Neural cell (in vitro differentiated cells): ENCODE measurements at regions not wholly inside any gene's neighbourhood (a gene's known extent, or its start where the extent isn't known, plus 50 kb on each side); places are given as distances from the start of the nearest gene placed in this dataset.

Experiments used
- H2AFZ ChIP-seq: fragments of 200-600, 300-800 bp; sonication (generic), shearing (Covaris generic); 2 replicates; pipeline ENCODE4 v1.6.0; 2014; ENCODE audit warnings: low read depth, mild to moderate bottlenecking, antibody characterized with exemption, low read length, moderate library complexity
- H3F3A ChIP-seq: fragments of 200-600 bp; shearing (Covaris generic); 2 replicates; pipeline ENCODE4 v1.6.1; 2016; ENCODE audit warnings: mild to moderate bottlenecking, moderate library complexity, mixed read lengths, antibody characterized with exemption, low read length; ENCODE audit not compliant: insufficient read depth, poor library complexity, severe bottlenecking
- H3K27ac ChIP-seq: fragments of 200-600, 300-800 bp; sonication (generic), shearing (Covaris generic); 2 replicates; pipeline ENCODE4 v1.5.1; 2014; ENCODE audit warnings: mild to moderate bottlenecking, low read length, moderate library complexity
- H3K27me3 ChIP-seq: fragments of 300-800, 200-600 bp; sonication (generic), shearing (Covaris generic); 2 replicates; pipeline ENCODE4 v1.6.0; 2014; ENCODE audit warnings: mild to moderate bottlenecking, low read depth, low read length, moderate library complexity; ENCODE audit not compliant: insufficient read depth
- H3K36me3 ChIP-seq: fragments of 300-800, 200-600 bp; sonication (generic), shearing (Covaris generic); 2 replicates; pipeline ENCODE4 v1.5.1; 2014; ENCODE audit warnings: mild to moderate bottlenecking, antibody characterized with exemption, low read length, moderate library complexity; ENCODE audit not compliant: insufficient read depth
- H3K4me2 ChIP-seq: fragments of 300-800, 200-600 bp; sonication (generic), shearing (Covaris generic); 2 replicates; pipeline ENCODE4 v1.6.0; 2014; ENCODE audit warnings: mild to moderate bottlenecking, low read length
- H3K4me3 ChIP-seq: fragments of 300-800, 200-600 bp; sonication (generic), shearing (Covaris generic); 2 replicates; pipeline ENCODE4 v1.5.1; 2014; ENCODE audit warnings: mild to moderate bottlenecking, low read length, moderate library complexity
- H3K79me2 ChIP-seq: fragments of 200-600 bp; shearing (Covaris generic); replicated peaks from 2 replicates; pipeline ENCODE4 v1.6.0; 2014; ENCODE audit warnings: mild to moderate bottlenecking, low read length, moderate library complexity; ENCODE audit not compliant: insufficient read depth
- H3K9ac ChIP-seq: fragments of 300-800, 200-600 bp; sonication (generic), shearing (Covaris generic); 2 replicates; pipeline ENCODE4 v1.6.1; 2016; ENCODE audit warnings: mild to moderate bottlenecking, low read length, mixed read lengths
- H3K9me2 ChIP-seq: fragments of 200-600 bp; shearing (Covaris generic); 2 replicates; pipeline ENCODE4 v1.6.1; 2016; ENCODE audit warnings: mild to moderate bottlenecking, low read length, mixed read lengths; ENCODE audit not compliant: insufficient read depth
- H3K9me3 ChIP-seq: fragments of 200-600, 300-800 bp; sonication (generic), shearing (Covaris generic); 2 replicates; pipeline ENCODE4 v1.6.1; 2016; ENCODE audit warnings: mild to moderate bottlenecking, mixed run types, low read length, moderate library complexity, mixed read lengths
- H4K20me1 ChIP-seq: fragments of 200-600 bp; shearing (Covaris generic); 2 replicates; pipeline ENCODE4 v1.6.1; 2016; ENCODE audit warnings: mild to moderate bottlenecking, mixed run types; ENCODE audit not compliant: insufficient read depth
- EP300 ChIP-seq: fragments of 450-650 bp; conservative IDR thresholded peaks from 2 replicates; pipeline ENCODE4 v1.6.1; 2014; ENCODE audit warnings: antibody characterized with exemption, mild to moderate bottlenecking, moderate library complexity; ENCODE audit not compliant: poor library complexity, severe bottlenecking
- EZH2 ChIP-seq: fragments of 200-600, 300-800 bp; shearing (Covaris generic), sonication (generic); IDR thresholded peaks from 2 replicates; pipeline ENCODE4 v1.6.1; 2014; ENCODE audit warnings: antibody characterized with exemption, low read length, borderline replicate concordance, mild to moderate bottlenecking; ENCODE audit not compliant: insufficient read depth, poor library complexity, severe bottlenecking
- MXI1 ChIP-seq: fragments of 450-650 bp; conservative IDR thresholded peaks from 2 replicates; pipeline ENCODE4 v1.6.1; 2014; ENCODE audit warnings: antibody characterized with exemption, mild to moderate bottlenecking; ENCODE audit not compliant: poor library complexity, severe bottlenecking
- POLR2AphosphoS5 ChIP-seq: IDR thresholded peaks from 2 replicates; pipeline ENCODE4 v1.6.1; 2012
- RAD21 ChIP-seq: fragments of 450-650 bp; conservative IDR thresholded peaks from 2 replicates; pipeline ENCODE4 v1.6.1; 2014; ENCODE audit warnings: antibody characterized with exemption, mild to moderate bottlenecking, moderate library complexity
- REST ChIP-seq: IDR thresholded peaks from 2 replicates; pipeline ENCODE4 v1.6.1; 2012; ENCODE audit warnings: borderline replicate concordance
- SMC3 ChIP-seq: fragments of 450-650 bp; conservative IDR thresholded peaks from 2 replicates; pipeline ENCODE4 v1.6.1; 2014; ENCODE audit warnings: antibody characterized with exemption, mild to moderate bottlenecking, moderate library complexity; ENCODE audit not compliant: poor library complexity
- TAF1 ChIP-seq: IDR thresholded peaks from 2 replicates; pipeline ENCODE4 v1.6.1; 2012; ENCODE audit warnings: low read depth
- TF ChIP-seq, protein P1 (sequence below): fragments of 450-650 bp; IDR thresholded peaks from 2 replicates; pipeline ENCODE4 v1.5.1; 2014; ENCODE audit warnings: antibody characterized with exemption, mild to moderate bottlenecking, moderate library complexity; ENCODE audit not compliant: poor library complexity, severe bottlenecking

DNA sequence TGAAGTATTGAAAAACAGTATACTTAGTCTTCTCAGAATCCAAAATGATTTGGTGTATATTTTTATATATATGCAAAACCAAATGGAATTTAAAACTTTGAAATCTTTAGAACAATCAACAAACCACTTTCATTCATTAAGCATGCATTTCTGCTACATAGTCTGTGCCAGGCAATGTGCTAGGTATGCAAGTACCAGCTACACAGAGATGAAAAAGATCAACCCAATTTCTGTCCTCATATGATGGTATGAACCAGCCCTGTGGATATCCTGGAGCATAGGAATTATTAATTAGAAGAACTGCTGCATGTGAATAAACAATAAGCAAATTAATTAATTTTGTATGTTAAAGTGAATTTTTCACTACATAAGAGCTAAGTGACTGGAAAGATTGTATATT lies 51.2 kb upstream of the RTN4 start:
- Histone ChIP-seq H3K4me3 (no peak overlapping the region), H4K20me1 (no peaks in the 10 kb centered on the region), H3K27me3 (no peaks in the 10 kb centered on the region), H3F3A (no peaks in the 10 kb centered on the region), H3K4me2 (no peak overlapping the region), H3K9me3 (no peaks in the 10 kb centered on the region), H3K9ac (no peak overlapping the region), H2AFZ (no peak overlapping the region), H3K36me3 (no peaks in the 10 kb centered on the region), H3K79me2 (no peaks in the 10 kb centered on the region), H3K9me2 (no peaks in the 10 kb centered on the region), H3K27ac (no peak overlapping the region)
- TF ChIP-seq RAD21 (no peak), EZH2 (no peak), MXI1 (no peak), SMC3 (no peak), EP300 (no peak), POLR2AphosphoS5 (no peak), REST (no peak), TAF1 (no peak)
- TF ChIP-seq, protein P1, sequence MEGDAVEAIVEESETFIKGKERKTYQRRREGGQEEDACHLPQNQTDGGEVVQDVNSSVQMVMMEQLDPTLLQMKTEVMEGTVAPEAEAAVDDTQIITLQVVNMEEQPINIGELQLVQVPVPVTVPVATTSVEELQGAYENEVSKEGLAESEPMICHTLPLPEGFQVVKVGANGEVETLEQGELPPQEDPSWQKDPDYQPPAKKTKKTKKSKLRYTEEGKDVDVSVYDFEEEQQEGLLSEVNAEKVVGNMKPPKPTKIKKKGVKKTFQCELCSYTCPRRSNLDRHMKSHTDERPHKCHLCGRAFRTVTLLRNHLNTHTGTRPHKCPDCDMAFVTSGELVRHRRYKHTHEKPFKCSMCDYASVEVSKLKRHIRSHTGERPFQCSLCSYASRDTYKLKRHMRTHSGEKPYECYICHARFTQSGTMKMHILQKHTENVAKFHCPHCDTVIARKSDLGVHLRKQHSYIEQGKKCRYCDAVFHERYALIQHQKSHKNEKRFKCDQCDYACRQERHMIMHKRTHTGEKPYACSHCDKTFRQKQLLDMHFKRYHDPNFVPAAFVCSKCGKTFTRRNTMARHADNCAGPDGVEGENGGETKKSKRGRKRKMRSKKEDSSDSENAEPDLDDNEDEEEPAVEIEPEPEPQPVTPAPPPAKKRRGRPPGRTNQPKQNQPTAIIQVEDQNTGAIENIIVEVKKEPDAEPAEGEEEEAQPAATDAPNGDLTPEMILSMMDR = no peak

DNA sequence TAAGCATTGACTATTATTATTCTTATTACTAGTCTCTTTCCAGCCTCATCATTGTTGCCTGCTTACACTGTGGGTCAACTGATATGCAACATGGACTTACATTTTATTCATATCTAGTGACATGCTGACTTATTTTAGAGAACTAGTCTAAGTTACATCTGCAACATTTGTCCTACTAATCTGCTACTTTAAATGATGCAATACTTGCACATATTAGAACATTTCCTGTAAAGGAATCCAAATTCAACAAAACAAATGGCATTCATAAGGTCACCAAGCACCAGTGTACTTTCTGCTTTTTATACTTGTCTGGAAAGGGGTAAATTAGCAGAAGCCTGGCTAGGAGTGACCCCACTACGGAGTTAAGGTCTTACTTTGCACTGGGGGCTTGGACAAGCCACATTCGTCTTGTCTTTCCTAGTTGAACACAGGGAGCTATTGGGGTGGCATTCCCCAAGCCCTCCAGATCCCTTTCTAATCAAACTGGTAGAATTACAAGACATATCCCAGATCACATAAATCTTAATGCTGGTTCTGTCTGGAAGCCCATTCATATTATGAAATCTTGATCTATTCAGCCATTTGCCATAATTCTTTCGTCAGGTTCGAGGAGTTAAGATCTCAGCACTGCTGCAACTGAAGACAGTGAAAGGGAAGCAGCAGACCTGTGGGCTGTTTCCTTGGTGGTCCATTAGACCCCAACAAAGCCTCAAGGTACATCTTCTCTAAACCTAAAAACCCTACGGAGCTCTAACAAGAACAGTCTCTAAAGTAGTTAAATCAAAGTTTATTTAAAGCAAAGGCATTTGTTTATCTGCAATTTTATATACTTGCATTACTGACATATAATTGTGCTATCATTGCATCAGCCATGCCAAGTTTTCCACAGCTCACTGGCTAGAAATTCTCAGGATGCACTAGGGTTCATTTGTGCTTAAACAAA lies 49.9 kb upstream of the RTN4 start:
- no peaks in the 10 kb centered on the region for H3K27me3 ChIP-seq
- H3F3A ChIP-seq = no peaks in the 10 kb centered on the region
- H3K36me3 ChIP-seq = no peaks in the 10 kb centered on the region
- H3K9me3 ChIP-seq = no peaks in the 10 kb centered on the region
- H4K20me1 ChIP-seq = no peaks in the 10 kb centered on the region
- no peak overlapping the region for H3K9ac ChIP-seq
- H2AFZ ChIP-seq = no peak overlapping the region
- H3K27ac ChIP-seq = no peak overlapping the region
- no peak overlapping the region for H3K4me3 ChIP-seq
- no peaks in the 10 kb centered on the region for H3K79me2 ChIP-seq
- no peaks in the 10 kb centered on the region for H3K9me2 ChIP-seq
- TF ChIP-seq RAD21 = no peak
- TF ChIP-seq, protein P1 = no peak
- no peak for TF ChIP-seq REST
- TF ChIP-seq EP300 = no peak
- no peak for TF ChIP-seq EZH2
- H3K4me2 ChIP-seq = no peak overlapping the region
